HG03565 (cell line): ENCODE measurements at regions not wholly inside any gene's neighbourhood (a gene's known extent, or its start where the extent isn't known, plus 50 kb on each side); places are given as distances from the start of the nearest gene placed in this dataset.
"Not testable (repeated sequence)": the region's sequence is repeated elsewhere in the genome, so short reads cannot be mapped to it uniquely, and the experiment has no call there.

Experiments
- ATAC-seq: cut with Tn5 transposase; IDR thresholded peaks from one replicate; pipeline ENCODE4 v1.9.1; 2021; ENCODE audit warnings: mild to moderate bottlenecking, moderate library complexity; ENCODE audit not compliant: unreplicated experiment

DNA sequence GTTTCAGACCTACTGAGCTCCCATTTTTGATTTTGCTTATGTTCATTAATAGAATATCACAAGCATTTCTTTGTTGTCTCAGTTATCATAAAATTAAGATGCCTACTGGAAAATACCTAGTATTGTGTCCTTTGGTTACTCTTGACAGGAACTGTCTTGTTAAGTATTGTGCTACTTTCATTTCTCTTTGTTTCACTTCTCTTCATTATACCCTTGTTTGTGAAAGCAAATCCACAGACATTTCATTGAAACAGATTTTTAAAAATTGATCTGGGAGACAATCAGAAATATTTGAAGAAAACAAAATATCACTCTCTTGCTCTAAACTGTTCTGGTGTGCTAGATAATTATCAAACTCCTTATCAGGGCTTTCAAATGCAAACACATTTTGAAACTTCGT lies 290.5 kb upstream of the EYS start:
- no peak for ATAC-seq

DNA sequence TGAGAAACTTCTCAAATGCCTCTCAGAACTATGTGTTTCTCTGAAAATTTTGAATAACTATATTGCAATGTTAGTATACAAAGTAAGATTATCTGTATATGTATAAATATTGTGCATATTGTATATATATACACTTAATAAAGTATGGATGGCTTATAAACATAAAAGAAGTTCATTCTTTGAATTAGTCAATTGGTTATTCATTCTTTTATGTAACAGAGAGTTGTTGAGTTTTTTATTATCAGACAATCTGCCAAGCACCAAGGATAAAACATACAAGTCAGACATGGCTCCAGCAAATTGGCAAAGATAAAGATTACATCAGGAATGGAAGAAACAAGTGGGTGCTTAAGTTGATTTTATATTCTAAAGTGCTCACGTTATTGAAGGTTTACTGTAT lies 289.1 kb upstream of the EYS start:
- ATAC-seq, result no peak

DNA sequence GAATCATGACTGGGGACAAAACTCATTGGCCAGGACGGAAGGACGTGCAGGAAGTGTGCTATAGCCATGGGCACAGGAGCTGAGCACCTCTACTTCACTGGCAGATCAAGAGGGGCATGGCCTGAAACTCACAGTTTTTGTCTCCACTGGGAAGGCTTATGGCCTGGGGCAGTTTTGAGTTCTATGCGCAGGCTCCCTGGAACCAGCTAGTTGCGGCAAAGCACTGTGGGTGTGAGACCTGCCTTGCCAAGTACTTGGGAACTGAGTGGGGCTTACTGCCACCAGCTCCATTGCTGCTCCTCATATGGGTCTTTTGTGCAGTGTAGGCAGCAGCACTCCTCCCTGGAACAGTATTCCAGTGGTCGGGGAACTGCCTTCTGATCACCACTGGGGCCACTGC lies 282.6 kb upstream of the EYS start:
- no peak for ATAC-seq

DNA sequence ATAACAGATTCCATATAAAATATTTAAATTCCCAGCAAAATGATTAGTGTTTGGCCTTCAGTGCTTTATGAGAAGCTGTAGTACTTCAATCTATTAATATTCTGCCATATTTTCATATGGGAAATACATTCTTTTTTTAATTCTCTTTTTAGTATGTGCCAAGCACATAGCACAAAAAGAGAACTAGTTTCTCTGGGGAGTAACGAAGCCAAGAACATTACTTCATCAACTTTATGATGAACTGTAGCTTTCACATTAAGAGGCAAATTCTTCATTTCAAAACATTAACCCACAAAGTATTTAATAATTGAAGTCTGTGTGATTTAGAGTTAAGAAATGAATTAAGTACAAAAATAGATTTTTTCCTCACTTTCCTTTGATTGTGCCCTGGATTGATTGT lies 281.0 kb upstream of the EYS start:
- no peak for ATAC-seq

DNA sequence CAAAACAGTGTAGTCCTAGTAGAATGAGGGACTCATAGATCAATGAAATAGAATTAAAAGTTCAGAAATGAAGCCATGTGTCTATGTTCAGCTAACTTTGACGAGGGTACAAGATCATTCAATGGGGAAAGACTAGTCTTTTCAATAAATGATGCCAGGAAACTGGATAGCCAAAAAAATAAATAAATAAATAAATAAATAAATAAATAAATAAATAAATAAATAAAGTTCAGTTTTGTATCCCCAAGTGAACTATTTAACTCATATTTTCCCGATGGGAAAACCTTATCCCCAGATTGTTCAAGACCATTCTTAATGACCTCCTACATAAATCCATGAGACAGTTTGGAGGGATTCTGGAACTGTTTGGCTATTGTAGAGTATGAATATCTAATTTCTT lies 277.1 kb upstream of the EYS start:
- no peak for ATAC-seq

DNA sequence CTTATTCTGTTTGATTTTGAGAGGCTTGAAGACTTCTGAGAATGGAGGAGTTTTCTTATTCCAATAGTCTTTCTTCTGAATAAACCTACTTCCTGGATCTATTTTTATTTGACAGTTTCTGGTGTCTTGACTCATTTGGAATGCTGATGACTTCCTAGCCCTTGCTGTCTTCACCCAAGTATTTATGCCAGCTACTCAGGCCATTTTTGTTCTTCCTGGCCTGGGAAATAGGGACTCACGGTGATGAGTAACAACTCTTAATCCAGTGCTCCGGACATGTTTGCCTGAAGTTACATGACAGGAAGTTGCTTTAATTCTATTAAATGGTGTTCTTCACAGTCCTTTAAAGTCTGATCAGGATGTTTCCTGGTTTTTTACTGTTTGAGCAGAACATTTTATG lies 272.1 kb upstream of the EYS start:
- no peak for ATAC-seq

DNA sequence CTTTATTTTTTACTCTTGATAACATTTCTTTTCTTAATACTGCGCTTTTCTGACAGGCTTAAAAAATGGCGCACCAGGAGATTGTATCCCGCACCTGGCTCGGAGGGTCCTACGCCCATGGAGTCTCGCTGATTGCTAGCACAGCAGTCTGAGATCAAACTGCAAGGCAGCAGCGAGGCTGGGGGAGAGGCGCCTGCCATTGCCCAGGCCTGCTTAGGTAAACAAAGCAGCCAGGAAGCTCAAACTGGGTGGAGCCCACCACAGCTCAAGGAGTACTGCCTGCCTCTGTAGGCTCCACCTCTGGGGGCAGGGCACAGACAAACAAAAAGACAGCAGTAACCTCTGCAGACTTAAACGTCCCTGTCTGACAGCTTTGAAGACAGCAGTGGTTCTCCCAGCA lies 264.2 kb upstream of the EYS start:
- ATAC-seq, result not testable (repeated sequence)

DNA sequence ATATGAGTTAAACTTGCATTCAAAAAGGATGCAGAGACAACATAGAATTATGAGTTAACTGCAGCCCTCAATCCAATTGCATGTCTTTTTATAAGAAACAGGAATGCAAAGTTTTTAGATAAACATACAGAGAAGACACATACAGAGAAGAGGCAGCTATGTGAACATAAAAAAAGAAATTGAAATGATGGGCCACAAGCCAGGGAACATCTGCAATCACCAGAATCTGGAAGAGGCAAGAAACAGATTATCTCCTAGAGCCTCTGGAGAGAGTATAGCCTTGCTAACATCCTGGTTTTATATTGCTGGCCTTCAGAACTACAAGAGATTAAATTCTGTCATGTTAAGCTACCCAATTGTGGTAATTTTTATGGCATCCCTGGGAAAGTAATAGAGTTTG lies 257.2 kb upstream of the EYS start:
- ATAC-seq, result no peak

DNA sequence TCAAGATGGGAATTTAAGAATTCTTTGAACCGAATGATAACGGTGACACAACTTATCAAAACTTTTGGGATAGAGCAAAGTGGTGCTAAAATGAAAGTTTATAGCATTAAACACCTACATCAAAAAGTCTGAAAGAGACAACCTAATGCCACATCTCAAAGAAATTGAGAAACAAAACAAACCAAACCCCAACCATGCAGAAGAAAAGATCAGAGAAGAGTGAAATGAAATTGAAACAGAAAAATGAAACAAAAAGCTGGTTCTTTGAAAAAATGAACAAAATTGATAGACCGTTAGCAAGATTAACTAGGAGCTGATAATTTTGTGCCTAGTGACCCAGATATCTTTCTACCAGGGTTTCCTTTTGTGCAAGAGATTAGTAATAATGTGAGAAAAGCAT lies 248.0 kb upstream of the EYS start:
- no peak for ATAC-seq

DNA sequence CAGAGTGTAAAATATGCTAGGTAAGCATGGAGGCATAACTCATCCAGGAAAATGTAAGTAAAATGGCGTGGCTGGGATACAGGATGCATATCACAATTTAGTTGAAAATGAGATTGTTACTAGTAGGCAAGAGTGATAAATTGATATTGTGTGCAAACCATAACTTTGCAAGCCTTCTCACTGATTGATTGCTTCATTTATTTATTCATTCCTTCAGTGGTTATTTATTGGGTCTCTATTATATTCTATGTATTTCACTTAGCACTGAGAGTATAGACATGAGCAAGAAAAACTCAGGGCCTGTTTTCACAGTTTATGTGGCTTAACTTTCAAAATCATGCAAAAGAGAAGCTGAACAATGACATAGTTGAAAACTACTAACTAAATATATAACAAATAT lies 241.0 kb upstream of the EYS start:
- no peak for ATAC-seq

DNA sequence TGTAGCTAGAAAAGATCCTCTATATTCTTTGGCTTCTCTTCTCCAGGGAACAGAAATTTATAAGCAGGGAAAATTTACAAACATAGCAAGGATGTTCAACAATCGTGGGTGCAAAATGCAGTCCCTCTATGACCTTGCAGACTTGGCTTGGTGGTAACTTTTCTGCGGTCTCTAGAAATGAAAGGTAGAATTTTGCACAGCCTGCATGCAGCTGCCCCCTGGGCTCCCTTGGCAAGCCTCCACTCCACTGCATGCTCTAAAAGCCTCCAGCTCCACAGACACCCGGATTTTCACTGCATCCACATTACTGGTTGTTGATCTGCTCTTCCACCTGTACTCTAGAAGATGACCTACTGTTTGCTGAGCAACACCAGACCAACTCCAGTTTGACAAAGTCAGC lies 236.5 kb upstream of the EYS start:
- ATAC-seq, result no peak

DNA sequence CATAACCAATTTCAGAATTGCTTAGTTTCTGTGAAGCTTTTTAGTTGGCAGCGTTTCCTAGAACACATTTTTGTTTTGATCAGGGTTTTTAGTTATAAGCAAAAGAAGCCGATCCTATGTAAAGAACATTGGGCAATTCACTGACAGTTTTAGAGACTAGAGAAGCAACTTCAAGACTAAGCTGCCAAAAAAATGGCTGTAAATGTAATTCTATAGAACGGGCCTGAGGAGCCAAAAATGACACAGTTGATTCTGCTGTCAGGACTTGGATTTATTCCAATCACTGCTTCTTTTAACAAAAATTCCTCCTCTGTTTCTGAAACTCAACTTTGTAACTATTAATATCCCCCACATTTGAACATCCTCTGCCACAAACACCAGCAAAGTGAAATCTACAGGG lies 236.0 kb upstream of the EYS start:
- ATAC-seq, result no peak

DNA sequence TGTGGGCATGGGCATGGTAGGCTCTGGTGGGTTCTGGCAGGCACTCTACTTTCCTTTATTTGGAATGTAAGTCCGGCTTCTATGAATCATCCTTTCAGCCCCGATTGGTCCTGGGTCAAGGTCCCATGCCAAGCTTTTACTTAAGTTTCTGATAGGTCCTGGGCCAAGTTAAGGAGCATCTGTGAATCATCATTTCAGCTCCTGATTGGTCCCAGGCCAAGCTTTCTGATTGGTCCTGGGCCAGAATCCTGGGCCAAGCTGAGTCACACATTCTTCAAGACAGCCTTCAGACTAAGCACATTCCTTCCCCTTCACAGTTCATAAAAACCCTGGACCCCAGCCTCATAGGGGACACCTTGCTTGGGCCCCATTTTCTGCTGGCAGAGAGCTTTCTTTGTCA lies 231.0 kb upstream of the EYS start:
- ATAC-seq, result no peak

DNA sequence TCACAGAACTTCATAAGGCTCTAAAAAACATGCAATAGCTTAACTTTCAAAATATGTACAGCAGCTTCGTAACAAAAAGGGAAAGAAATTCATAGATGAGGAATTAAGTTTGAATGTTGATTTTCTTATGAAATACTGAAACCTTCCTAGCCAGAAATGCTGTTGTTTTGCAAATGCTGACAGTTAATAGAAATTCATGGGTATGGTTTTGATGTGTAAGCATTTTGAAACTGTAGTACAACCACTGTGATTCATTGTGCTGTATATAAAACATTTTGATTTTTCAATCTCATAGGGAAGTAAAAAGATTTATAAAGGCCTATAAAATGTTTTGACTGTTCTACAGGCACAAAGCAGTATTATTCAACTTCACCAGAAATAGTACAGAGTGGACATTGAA lies 228.4 kb upstream of the EYS start:
- no peak for ATAC-seq

DNA sequence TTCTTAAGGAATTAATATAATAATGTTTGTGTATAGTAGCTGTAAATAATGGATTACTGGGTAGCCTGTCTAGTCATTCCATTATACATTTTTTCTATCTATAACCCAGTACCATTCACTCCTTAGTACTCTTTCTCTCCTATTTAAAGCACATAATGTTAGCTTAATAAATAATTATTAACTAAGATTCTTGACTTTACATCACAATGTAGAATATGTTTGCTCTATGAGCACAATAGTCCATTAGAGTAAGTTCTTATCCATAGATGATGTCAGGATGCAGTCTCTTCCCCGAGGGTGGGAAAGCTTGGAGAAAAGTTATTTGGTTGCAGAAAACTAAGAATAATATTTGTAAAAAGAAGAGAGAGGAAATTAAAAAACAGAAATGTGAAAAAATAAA lies 226.4 kb upstream of the EYS start:
- ATAC-seq, result no peak

DNA sequence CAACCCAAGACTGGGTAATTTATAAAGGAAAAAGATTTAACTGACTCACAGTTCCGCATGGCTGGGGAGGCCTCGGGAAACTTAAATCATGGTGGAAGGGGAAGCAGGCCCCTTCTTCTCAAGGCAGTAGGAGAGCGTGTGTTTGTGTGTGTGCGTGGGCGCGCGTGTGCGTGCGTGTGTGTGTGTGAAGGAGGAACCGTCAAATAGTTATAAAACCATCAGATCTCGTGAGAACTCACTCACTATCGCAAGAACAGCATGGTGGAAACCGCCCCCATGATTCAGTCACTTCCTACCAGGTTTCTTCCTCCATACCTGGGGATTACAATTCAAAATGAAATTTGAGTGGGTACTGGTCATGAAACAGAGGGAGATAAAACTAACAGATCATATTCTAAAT lies 220.1 kb upstream of the EYS start:
- no peak for ATAC-seq

DNA sequence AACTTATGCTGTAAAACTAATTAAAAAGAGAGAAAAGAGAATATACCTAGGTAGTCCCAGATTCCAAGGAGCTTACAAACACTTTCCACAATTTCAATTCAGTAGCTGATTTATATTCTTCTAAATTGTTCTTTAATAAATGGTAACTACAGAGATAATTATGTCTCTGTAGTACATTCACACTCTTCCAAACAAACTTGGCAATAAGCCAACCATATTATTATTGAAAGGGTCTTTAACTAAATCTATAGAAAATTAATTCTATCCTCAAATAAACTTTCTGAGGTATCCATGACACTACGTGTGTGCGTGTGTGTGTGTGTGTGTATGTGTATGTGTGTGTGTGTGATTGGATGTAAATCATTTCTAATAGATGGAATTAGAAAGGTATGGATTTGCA lies 217.4 kb upstream of the EYS start:
- ATAC-seq, result no peak

DNA sequence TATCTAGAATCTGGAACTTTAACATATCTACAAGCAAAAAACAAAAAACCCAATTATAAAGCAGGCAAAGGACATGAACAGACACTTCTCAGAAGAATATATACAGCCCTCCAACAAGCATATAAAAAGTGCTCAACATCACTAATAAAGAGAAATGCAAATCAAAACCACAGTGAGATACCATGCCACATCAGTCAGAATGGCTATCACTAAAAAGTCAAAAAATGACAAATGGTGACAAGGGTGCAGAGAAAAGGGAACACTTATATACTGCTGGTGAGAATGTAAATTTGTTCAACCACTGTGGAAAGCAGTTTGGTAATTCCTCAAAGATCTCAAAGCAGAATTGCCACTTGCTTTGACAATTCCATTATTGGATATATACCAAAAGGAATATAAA lies 215.0 kb upstream of the EYS start:
- ATAC-seq, result no peak

DNA sequence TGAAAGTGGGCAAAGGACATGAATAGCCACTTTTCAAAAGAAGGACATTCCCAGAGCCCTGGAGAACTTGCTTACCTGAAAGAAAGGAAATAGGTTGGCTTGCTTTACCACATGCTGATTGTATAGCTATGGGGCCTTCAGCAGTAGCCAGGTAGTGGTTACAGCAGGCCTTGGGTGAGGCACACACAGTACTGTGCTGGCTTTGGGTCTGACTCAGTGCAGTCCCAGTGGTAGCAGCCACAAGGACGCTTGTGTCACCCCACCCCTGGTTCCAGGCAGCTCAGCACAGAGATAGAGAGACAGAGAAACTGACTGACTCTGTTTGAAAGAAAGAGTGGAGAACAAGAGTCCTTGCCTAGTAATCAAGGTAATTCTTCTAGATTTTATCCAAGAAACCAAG lies 201.0 kb upstream of the EYS start:
- ATAC-seq, result no peak

DNA sequence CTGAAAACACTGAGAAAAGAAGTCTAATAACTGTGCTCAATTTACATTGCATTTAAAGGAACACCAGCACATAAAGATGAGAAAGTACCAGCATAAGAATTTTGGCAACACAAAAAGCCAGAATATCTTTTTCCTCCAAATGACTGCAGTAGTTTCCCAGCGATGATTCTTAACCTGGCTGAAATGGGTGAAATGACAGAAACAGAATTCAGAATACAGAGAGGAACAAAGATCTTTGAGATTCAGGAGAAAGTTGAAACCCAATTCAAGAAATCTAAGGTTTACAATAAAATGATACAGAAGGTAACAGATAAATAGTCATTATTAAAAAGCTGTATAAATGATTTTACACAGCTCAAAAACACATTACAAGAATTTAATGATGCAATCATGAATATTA lies 197.0 kb upstream of the EYS start:
- no peak for ATAC-seq

DNA sequence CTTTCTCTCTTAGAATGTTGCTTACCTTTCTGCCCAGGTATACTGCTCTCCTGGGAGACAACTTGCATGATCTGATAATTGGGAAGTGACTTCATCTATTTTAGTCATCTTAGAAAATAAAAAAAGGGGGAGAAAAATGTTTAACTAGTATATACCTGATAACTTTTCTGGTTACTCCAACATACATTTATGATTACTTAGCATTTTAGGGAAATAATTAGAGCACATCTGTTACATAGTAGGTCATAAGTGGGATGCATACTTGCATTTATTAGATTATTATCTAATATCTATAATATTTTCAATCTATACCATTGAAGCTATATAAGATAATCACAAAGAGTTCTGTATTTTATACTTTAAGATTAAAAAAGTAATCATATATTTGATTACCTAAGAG lies 193.9 kb upstream of the EYS start:
- ATAC-seq, result no peak

DNA sequence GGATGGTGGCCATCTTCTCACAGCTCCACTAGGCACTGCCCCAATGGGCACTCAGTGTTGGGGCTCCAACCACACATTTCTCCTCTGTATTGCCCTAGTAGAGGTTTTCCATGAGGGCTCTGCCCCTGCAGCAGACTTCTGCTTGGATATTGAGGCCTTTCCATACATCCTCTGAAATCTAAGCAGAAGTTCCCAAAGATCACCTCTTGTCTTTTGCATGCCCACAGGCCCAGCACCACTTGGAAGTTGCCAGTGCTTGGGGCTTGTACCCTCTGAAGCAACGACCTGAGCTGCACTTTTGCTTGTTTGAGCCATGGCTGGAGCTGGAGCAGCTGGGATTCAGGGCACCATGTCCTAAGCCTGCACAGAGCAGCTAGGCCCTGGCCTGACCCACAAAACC lies 189.1 kb upstream of the EYS start:
- ATAC-seq, result no peak

DNA sequence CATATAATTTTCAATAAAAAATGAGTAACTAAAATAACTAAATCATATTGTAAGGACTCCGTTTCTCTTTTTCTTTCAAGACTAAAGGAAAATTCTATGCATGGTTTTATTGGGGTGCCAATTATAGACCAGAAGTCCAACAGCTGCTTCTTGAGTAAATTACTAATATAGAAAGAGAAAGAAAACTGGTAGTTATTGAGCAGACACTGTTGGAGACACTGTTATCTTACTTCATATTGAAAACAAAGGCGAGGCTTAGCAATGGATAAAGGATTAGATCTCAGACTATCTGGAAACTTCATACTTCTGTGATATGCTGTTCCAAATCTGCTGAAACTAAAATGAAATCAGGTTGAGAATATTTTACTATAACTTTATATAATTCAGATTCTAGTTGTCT lies 169.6 kb upstream of the EYS start:
- no peak for ATAC-seq

DNA sequence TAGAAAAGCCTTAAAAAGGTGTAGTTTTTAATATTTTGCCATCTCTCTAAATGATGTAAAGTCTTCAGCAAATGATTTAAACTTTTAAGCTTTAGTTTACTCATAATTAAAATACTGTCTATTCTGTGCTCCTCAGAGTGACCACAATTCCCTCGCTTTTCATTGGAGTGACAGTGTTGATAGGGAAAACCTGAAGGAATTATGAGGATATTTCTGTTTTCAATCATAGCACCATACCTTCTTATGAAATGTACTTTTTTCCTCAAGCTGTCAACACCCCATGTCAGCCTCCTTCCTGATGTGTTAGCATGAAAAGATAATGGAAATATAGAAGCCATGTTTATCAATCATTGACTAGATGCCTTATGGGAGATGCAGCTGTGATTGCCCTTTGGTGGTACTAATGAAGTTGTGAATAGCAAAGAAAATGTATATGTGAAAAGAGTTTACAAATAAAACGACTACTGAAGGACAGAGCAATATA lies 145.4 kb upstream of the EYS start:
- no peak for ATAC-seq
